ENCODE measurements at regions not wholly inside any gene's neighbourhood (a gene's known extent, or its start where the extent isn't known, plus 50 kb on each side); places are given as distances from the start of the nearest gene placed in this dataset.
A peak's percentile ranks its signal among the peaks of the same experiment; 100 is the strongest.

GRCh38 chr12:124442772-124443445 is 124.5 kb downstream of the NCOR2 start:
- Histone ChIP-seq H3K27me3 (ENCODE audit: control insufficient read depth in 3 of 3, insufficient read depth in 3 of 3, low read length in 2 of 3) (no peaks in the 10 kb centered on the region), H3K4me3 (no peak overlapping the region), H3K36me3 (ENCODE audit: control insufficient read depth in 4 of 4, insufficient read depth in 4 of 4, low read length in 4 of 4) (peaks cover 0 to 38% (median 4%) of the 10 kb centered on the region in 4 donors), H3K9ac (ENCODE audit: insufficient read depth in 1 of 2, low read length in 2 of 2) (no peak overlapping the region), H3K27ac (ENCODE audit: low read depth in 1 of 2, low read length in 1 of 2) (no peak overlapping the region), H3K4me1 (ENCODE audit: control insufficient read depth in 5 of 5, insufficient read depth in 5 of 5, low read length in 5 of 5) (peaks cover 2 to 14% (median 9%) of the 10 kb centered on the region in 5 donors), H3K9me3 (ENCODE audit: control insufficient read depth in 4 of 4, insufficient read depth in 3 of 4, low read length in 3 of 4) (no peaks in the 10 kb centered on the region)
- WGBS, 2 donors, result 93 to 96% methylated on average over 29 of the region's 29 CpGs
- no peak for ATAC-seq (ENCODE audit: insufficient read depth, low FRiP score)
- TF ChIP-seq, protein P1, sequence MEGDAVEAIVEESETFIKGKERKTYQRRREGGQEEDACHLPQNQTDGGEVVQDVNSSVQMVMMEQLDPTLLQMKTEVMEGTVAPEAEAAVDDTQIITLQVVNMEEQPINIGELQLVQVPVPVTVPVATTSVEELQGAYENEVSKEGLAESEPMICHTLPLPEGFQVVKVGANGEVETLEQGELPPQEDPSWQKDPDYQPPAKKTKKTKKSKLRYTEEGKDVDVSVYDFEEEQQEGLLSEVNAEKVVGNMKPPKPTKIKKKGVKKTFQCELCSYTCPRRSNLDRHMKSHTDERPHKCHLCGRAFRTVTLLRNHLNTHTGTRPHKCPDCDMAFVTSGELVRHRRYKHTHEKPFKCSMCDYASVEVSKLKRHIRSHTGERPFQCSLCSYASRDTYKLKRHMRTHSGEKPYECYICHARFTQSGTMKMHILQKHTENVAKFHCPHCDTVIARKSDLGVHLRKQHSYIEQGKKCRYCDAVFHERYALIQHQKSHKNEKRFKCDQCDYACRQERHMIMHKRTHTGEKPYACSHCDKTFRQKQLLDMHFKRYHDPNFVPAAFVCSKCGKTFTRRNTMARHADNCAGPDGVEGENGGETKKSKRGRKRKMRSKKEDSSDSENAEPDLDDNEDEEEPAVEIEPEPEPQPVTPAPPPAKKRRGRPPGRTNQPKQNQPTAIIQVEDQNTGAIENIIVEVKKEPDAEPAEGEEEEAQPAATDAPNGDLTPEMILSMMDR (IDR thresholded peaks at IDR 0.05; ENCODE audit: control extremely low read depth, extremely low read depth), result no peak
- no peak for DNase-seq

- Histone ChIP-seq H3K4me1 (ENCODE audit: control insufficient read depth in 5 of 5, insufficient read depth in 5 of 5, low read length in 5 of 5) (peaks cover 2 to 14% (median 9%) of the 10 kb centered on the region in 5 donors), H3K9me3 (ENCODE audit: control insufficient read depth in 4 of 4, insufficient read depth in 3 of 4, low read length in 3 of 4) (no peaks in the 10 kb centered on the region), H3K36me3 (ENCODE audit: control insufficient read depth in 4 of 4, insufficient read depth in 4 of 4, low read length in 4 of 4) (peaks cover 0 to 41% (median 4%) of the 10 kb centered on the region in 4 donors), H3K9ac (ENCODE audit: insufficient read depth in 1 of 2, low read length in 2 of 2) (no peak overlapping the region), H3K27me3 (ENCODE audit: control insufficient read depth in 3 of 3, insufficient read depth in 3 of 3, low read length in 2 of 3) (no peaks in the 10 kb centered on the region), H3K4me3 (no peak overlapping the region), H3K27ac (ENCODE audit: low read depth in 1 of 2, low read length in 1 of 2) (no peak overlapping the region)
- ATAC-seq (ENCODE audit: insufficient read depth, low FRiP score), result no peak
- TF ChIP-seq, protein P1 (IDR thresholded peaks at IDR 0.05; ENCODE audit: control extremely low read depth, extremely low read depth), result no peak
- 61 to 84% methylated on average over 6 of the region's 6 CpGs for WGBS, 2 donors
- DNase-seq, result no peak
These were observed 125.1 kb downstream of the NCOR2 start for GRCh38 chr12:124442281-124442680.

DNA sequence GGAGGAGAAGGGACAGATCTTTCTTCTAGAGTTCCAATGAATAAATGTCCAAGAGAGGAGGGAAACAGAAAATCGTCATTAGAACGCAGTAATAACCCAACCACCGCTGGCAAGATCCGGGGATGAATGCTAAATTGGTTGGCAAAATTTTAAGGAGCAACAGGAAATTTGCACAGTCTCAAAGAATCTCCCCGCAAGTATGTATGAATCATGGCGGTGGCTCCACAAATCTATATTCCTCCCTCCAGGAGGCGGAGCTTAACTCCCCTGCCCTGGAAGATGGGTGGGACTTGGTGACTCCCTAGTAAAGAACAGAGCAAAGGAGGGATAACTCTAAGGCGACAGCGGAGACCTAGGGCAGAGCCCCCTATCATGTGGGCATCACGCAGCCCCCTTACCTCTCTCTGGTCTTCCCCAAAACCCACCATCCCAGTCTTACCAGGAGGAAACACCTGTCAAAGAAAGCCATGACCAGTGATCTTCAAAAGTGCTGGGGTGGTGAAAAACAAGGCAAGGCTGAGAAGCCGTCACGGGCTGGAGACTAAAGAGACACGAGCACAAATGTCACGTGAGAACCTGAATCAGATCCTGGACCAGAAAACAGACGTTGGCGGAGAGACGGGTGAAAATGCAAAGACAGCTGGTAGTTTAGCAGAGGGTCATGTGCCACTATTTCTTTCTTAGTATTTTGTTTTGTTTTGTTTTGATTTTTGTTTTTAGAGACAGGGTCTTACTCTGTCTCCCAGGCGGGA is 125.8 kb downstream of the NCOR2 start:
- Histone ChIP-seq H3K9ac (ENCODE audit: insufficient read depth in 1 of 2, low read length in 2 of 2) (no peak overlapping the region), H3K4me3 (no peak overlapping the region), H3K27ac (ENCODE audit: low read depth in 1 of 2, low read length in 1 of 2) (peak overlapping the region in 1 of 2 donors; percentile 66), H3K9me3 (ENCODE audit: control insufficient read depth in 4 of 4, insufficient read depth in 3 of 4, low read length in 3 of 4) (no peaks in the 10 kb centered on the region), H3K4me1 (ENCODE audit: control insufficient read depth in 5 of 5, insufficient read depth in 5 of 5, low read length in 5 of 5) (peaks cover 2 to 14% (median 9%) of the 10 kb centered on the region in 5 donors), H3K27me3 (ENCODE audit: control insufficient read depth in 3 of 3, insufficient read depth in 3 of 3, low read length in 2 of 3) (no peaks in the 10 kb centered on the region), H3K36me3 (ENCODE audit: control insufficient read depth in 4 of 4, insufficient read depth in 4 of 4, low read length in 4 of 4) (peaks cover 0 to 44% (median 4%) of the 10 kb centered on the region in 4 donors)
- TF ChIP-seq, protein P1 (IDR thresholded peaks at IDR 0.05; ENCODE audit: control extremely low read depth, extremely low read depth), result no peak
- DNase-seq (no peak), ATAC-seq (ENCODE audit: insufficient read depth, low FRiP score) (no peak)
- WGBS, 2 donors, result 83 to 85% methylated on average over 18 of the region's 18 CpGs
